Duodenal mucosa (tissue), 2 donors: ENCODE measurements at regions not wholly inside any gene's neighbourhood (a gene's known extent, or its start where the extent isn't known, plus 50 kb on each side); places are given as distances from the start of the nearest gene placed in this dataset.

ENCODE experiments used
- H3K27ac ChIP-seq: one replicate; pipeline ENCODE4 v1.7.0; 2013; ENCODE audit warnings: low read depth, low read length
- H3K27me3 ChIP-seq, 2 donors: one replicate each; pipeline ENCODE4 v1.7.0; 2013; ENCODE audit warnings: low read length in 2 of 2, control low read depth in 1 of 2; ENCODE audit not compliant: insufficient read depth in 2 of 2, control insufficient read depth in 1 of 2
- H3K36me3 ChIP-seq, 2 donors: one replicate each; pipeline ENCODE4 v1.7.0; 2013; ENCODE audit warnings: low read length in 2 of 2, control low read depth in 1 of 2; ENCODE audit not compliant: insufficient read depth in 2 of 2, control insufficient read depth in 1 of 2
- H3K4me1 ChIP-seq, 2 donors: one replicate each; pipeline ENCODE4 v1.7.0; 2013; ENCODE audit warnings: low read length in 2 of 2, control low read depth in 1 of 2; ENCODE audit not compliant: insufficient read depth in 2 of 2, control insufficient read depth in 1 of 2
- H3K4me3 ChIP-seq, 2 donors: one replicate each; pipeline ENCODE4 v1.7.0; 2013; ENCODE audit warnings: low read length in 2 of 2, low read depth in 1 of 2
- H3K9ac ChIP-seq, 2 donors: one replicate each; pipeline ENCODE4 v1.7.0; 2013; ENCODE audit warnings: low read length in 2 of 2, low read depth in 1 of 2
- H3K9me3 ChIP-seq, 2 donors: one replicate each; pipeline ENCODE4 v1.7.0; 2013; ENCODE audit warnings: low read length in 2 of 2, control low read depth in 1 of 2; ENCODE audit not compliant: control insufficient read depth in 1 of 2

- Histone ChIP-seq H3K4me3 (no peak overlapping the region), H3K4me1 (no peaks in the 10 kb centered on the region), H3K27ac (no peak overlapping the region), H3K9ac (no peak overlapping the region), H3K27me3 (no peaks in the 10 kb centered on the region), H3K9me3 (no peaks in the 10 kb centered on the region), H3K36me3 (no peaks in the 10 kb centered on the region)
Observed at GRCh38 chr10:44636625-44637024, 251.7 kb upstream of the CXCL12 start.

- H3K4me3 ChIP-seq = no peak overlapping the region
- no peaks in the 10 kb centered on the region for H3K27me3 ChIP-seq
- H3K4me1 ChIP-seq = no peaks in the 10 kb centered on the region
- H3K9me3 ChIP-seq = no peaks in the 10 kb centered on the region
- H3K36me3 ChIP-seq = no peaks in the 10 kb centered on the region
- no peak overlapping the region for H3K9ac ChIP-seq
- no peak overlapping the region for H3K27ac ChIP-seq
Observed at GRCh38 chr10:44640429-44640828, 255.5 kb upstream of the CXCL12 start.

- no peak overlapping the region for H3K4me3 ChIP-seq
- no peak overlapping the region for H3K9ac ChIP-seq
- no peaks in the 10 kb centered on the region for H3K9me3 ChIP-seq
- H3K4me1 ChIP-seq = no peaks in the 10 kb centered on the region
- no peaks in the 10 kb centered on the region for H3K27me3 ChIP-seq
- no peaks in the 10 kb centered on the region for H3K36me3 ChIP-seq
- H3K27ac ChIP-seq = peak overlapping the region; percentile 20
Observed at GRCh38 chr10:44647473-44647872, 262.6 kb upstream of the CXCL12 start.

GRCh38 chr10:44647877-44648542, 263.1 kb upstream of the CXCL12 start:
- Histone ChIP-seq H3K27ac (no peak overlapping the region), H3K9me3 (no peaks in the 10 kb centered on the region), H3K9ac (no peak overlapping the region), H3K4me3 (no peak overlapping the region), H3K4me1 (no peaks in the 10 kb centered on the region), H3K27me3 (no peaks in the 10 kb centered on the region), H3K36me3 (no peaks in the 10 kb centered on the region)

- no peaks in the 10 kb centered on the region for H3K4me1 ChIP-seq
- H3K27me3 ChIP-seq = no peaks in the 10 kb centered on the region
- H3K9me3 ChIP-seq = no peaks in the 10 kb centered on the region
- H3K4me3 ChIP-seq = no peak overlapping the region
- H3K9ac ChIP-seq = no peak overlapping the region
- no peak overlapping the region for H3K27ac ChIP-seq
- no peaks in the 10 kb centered on the region for H3K36me3 ChIP-seq
Observed at GRCh38 chr10:44650691-44651661, 260.2 kb upstream of the TMEM72 start.

- H3K4me3 ChIP-seq = no peak overlapping the region
- H3K27ac ChIP-seq = no peak overlapping the region
- no peaks in the 10 kb centered on the region for H3K27me3 ChIP-seq
Observed at GRCh38 chr10:44651834-44652233, 259.3 kb upstream of the TMEM72 start.

GRCh38 chr10:44659320-44659719, 251.8 kb upstream of the TMEM72 start:
- H3K9me3 ChIP-seq = no peaks in the 10 kb centered on the region
- no peak overlapping the region for H3K4me3 ChIP-seq
- no peaks in the 10 kb centered on the region for H3K27me3 ChIP-seq
- no peaks in the 10 kb centered on the region for H3K36me3 ChIP-seq
- H3K4me1 ChIP-seq = no peaks in the 10 kb centered on the region
- no peak overlapping the region for H3K9ac ChIP-seq
- no peak overlapping the region for H3K27ac ChIP-seq

More at GRCh38 chr10:44651834-44652233, 259.3 kb upstream of the TMEM72 start:
- Histone ChIP-seq H3K9me3 (no peaks in the 10 kb centered on the region), H3K9ac (no peak overlapping the region), H3K4me1 (no peaks in the 10 kb centered on the region), H3K36me3 (no peaks in the 10 kb centered on the region)

GRCh38 chr10:44660271-44660670, 250.9 kb upstream of the TMEM72 start:
- Histone ChIP-seq H3K4me3 (no peak overlapping the region), H3K27me3 (no peaks in the 10 kb centered on the region), H3K9me3 (no peaks in the 10 kb centered on the region)

GRCh38 chr10:44662051-44662450, 249.1 kb upstream of the TMEM72 start:
- Histone ChIP-seq H3K9me3 (no peaks in the 10 kb centered on the region), H3K4me3 (no peak overlapping the region), H3K36me3 (no peaks in the 10 kb centered on the region), H3K4me1 (no peaks in the 10 kb centered on the region), H3K27me3 (peaks cover 0 to 4% of the 10 kb centered on the region in 2 donors), H3K27ac (no peak overlapping the region), H3K9ac (no peak overlapping the region)

More at GRCh38 chr10:44660271-44660670, 250.9 kb upstream of the TMEM72 start:
- no peak overlapping the region for H3K27ac ChIP-seq
- H3K9ac ChIP-seq = no peak overlapping the region
- H3K4me1 ChIP-seq = no peaks in the 10 kb centered on the region
- no peaks in the 10 kb centered on the region for H3K36me3 ChIP-seq

- no peak overlapping the region for H3K9ac ChIP-seq
- no peaks in the 10 kb centered on the region for H3K9me3 ChIP-seq
- H3K27ac ChIP-seq = no peak overlapping the region
- H3K36me3 ChIP-seq = no peaks in the 10 kb centered on the region
- H3K4me3 ChIP-seq = no peak overlapping the region
- H3K4me1 ChIP-seq = no peaks in the 10 kb centered on the region
- peaks cover 0 to 4% of the 10 kb centered on the region in 2 donors for H3K27me3 ChIP-seq
Observed at GRCh38 chr10:44668336-44668735, 242.8 kb upstream of the TMEM72 start.
